K562 (cell line): ENCODE measurements at regions not wholly inside any gene's neighbourhood (a gene's known extent, or its start where the extent isn't known, plus 50 kb on each side); places are given as distances from the start of the nearest gene placed in this dataset.

Experiments
- ATAC-seq: fragments of 200-7000 bp; cut with Tn5 transposase; 3 replicates; pipeline ENCODE4 v1.9.1; 2020; ENCODE audit warnings: moderate library complexity
- BruUV-seq: library from RNA; stranded (reverse); fragments of 400-500 nt; replicated peaks from 2 replicates; lab custom pipeline; 2021; lab: Mats Ljungman, UMichigan
- CTCF ChIA-PET: fragments of 300-600 bp; formaldehyde crosslinking; extraction: SDS; loops from one replicate; lab custom pipeline; 2021; ENCODE audit warnings: low intra/inter-chr PET ratio; lab: Yijun Ruan, JAX
- POLR2A ChIA-PET: fragments of 300-600, 350-650 bp; sonication (Branson Sonifier 250); formaldehyde crosslinking; extraction: SDS; loops from one replicate; lab custom pipeline; 2021; ENCODE audit warnings: antibody characterized with exemption, inconsistent platforms; lab: Yijun Ruan, JAX
- DNase-seq, 4 experiments: peaks; one replicate each; pipeline versions ENCODE4 v3.0.0 to v3.0.0-alpha.2; 2011 to 2018; ENCODE audit warnings: low spot score in 3 of 4, mixed read lengths in 3 of 4; ENCODE audit errors: extremely low read depth in 1 of 4
- FAIRE-seq: peaks from 2 replicates; lab custom pipeline; 2011; peaks lifted over from hg19 to GRCh38; lab: Jason Lieb, UNC
- H2AFZ ChIP-seq: 2 replicates; pipeline ENCODE4 v1.6.0; 2011; ENCODE audit warnings: low read depth, low read length, control low read depth, inconsistent platforms
- H3K27ac ChIP-seq: fragments of 200-600 bp; 3 replicates; pipeline ENCODE4 v1.8.0; 2011; ENCODE audit warnings: low read depth, mild to moderate bottlenecking, control low read depth, inconsistent platforms, low read length, moderate library complexity, mixed read lengths; ENCODE audit errors: extremely low read depth
- H3K27me3 ChIP-seq, 2 experiments: fragments of 300-600 bp in 1 of 2; 2 replicates in 1 of 2; 3 replicates in 1 of 2; pipeline versions ENCODE4 v1.6.0 to v1.8.0; 2011; ENCODE audit warnings: inconsistent platforms in 2 of 2, low read length in 2 of 2, mild to moderate bottlenecking in 1 of 2, mixed read lengths in 1 of 2, moderate library complexity in 1 of 2; ENCODE audit not compliant: control insufficient read depth in 2 of 2, insufficient read depth in 2 of 2
- H3K36me3 ChIP-seq: fragments of 300-600 bp; 3 replicates; pipeline ENCODE4 v1.8.0; 2011; ENCODE audit warnings: mild to moderate bottlenecking, low read length, inconsistent platforms; ENCODE audit not compliant: control insufficient read depth, insufficient read depth
- H3K4me1 ChIP-seq, 2 experiments: fragments of 200-600 bp in 1 of 2; replicated peaks in 1 of 2; 2 replicates in 1 of 2; 3 replicates in 1 of 2; pipeline versions ENCODE4 v1.5.1 to v1.8.0; 2011; ENCODE audit warnings: inconsistent platforms in 2 of 2, low read length in 2 of 2, mild to moderate bottlenecking in 1 of 2, mixed read lengths in 1 of 2, moderate library complexity in 1 of 2; ENCODE audit not compliant: control insufficient read depth in 2 of 2, insufficient read depth in 2 of 2
- H3K4me2 ChIP-seq: 2 replicates; pipeline ENCODE4 v1.6.1; 2011; ENCODE audit warnings: low read length, control low read depth, inconsistent platforms, mixed read lengths; ENCODE audit not compliant: insufficient read depth
- H3K4me3 ChIP-seq: fragments of 200-600 bp; sonication (generic), shearing (Covaris generic); 2 replicates; pipeline ENCODE4 v1.5.1; 2016; ENCODE audit warnings: control low read depth, inconsistent platforms
- H3K79me2 ChIP-seq: fragments of 200-600 bp; 3 replicates; pipeline ENCODE4 v1.8.0; 2011; ENCODE audit warnings: low read length, inconsistent platforms; ENCODE audit not compliant: control insufficient read depth, insufficient read depth
- H3K9ac ChIP-seq, 2 experiments: 2 replicates each; pipeline versions ENCODE4 v1.6.0 to v1.6.1; 2011; ENCODE audit warnings: low read depth in 2 of 2, low read length in 2 of 2, control low read depth in 1 of 2, inconsistent platforms in 1 of 2, mild to moderate bottlenecking in 1 of 2, mixed read lengths in 1 of 2; ENCODE audit not compliant: insufficient read depth in 1 of 2
- H3K9me1 ChIP-seq: one replicate; pipeline ENCODE4 v1.6.0; 2011; ENCODE audit warnings: inconsistent platforms, mild to moderate bottlenecking, low read length, moderate library complexity; ENCODE audit not compliant: control insufficient read depth, insufficient read depth
- H3K9me3 ChIP-seq: replicated peaks from 2 replicates; pipeline ENCODE4 v1.5.1; 2011; ENCODE audit warnings: low read depth, low read length, inconsistent platforms; ENCODE audit not compliant: control insufficient read depth, insufficient read depth
- H4K20me1 ChIP-seq: replicated peaks from 2 replicates; pipeline ENCODE4 v1.6.1; 2011; ENCODE audit warnings: low read length, inconsistent platforms, mixed read lengths; ENCODE audit not compliant: control insufficient read depth, insufficient read depth
- CCNT2 ChIP-seq: IDR thresholded peaks from 2 replicates; pipeline ENCODE4 v1.6.1; 2011; ENCODE audit warnings: borderline replicate concordance, low read depth, mild to moderate bottlenecking, moderate library complexity, mixed read lengths, low read length; ENCODE audit not compliant: insufficient read length; ENCODE audit errors: extremely low read depth
- CREB3 ChIP-seq: fragments of 450-650 bp; conservative IDR thresholded peaks from 2 replicates; pipeline ENCODE4 v1.6.1; 2016; ENCODE audit warnings: missing genetic modification characterization, low read depth, mild to moderate bottlenecking, missing compliant biosample characterization, moderate library complexity
- HLTF ChIP-seq: fragments of 450-650 bp; IDR thresholded peaks from 2 replicates; pipeline ENCODE4 v1.6.1; 2016
- HMG20A ChIP-seq: fragments of 450-650 bp; formaldehyde crosslinking; conservative IDR thresholded peaks from 2 replicates; pipeline ENCODE4 v1.4.0; 2020; ENCODE audit warnings: mild to moderate bottlenecking, mixed read lengths
- HMGXB4 ChIP-seq: sonication (generic); formaldehyde crosslinking; IDR thresholded peaks from 2 replicates; pipeline ENCODE4 v1.8.1; 2023; ENCODE audit warnings: mild to moderate bottlenecking, missing genetic modification reagents
- MAZ ChIP-seq, 2 experiments: fragments of 450-650 bp in 1 of 2; sonication (generic) in 1 of 2; formaldehyde crosslinking; IDR thresholded peaks in 1 of 2; conservative IDR thresholded peaks in 1 of 2; 2 replicates each; pipeline versions ENCODE4 v1.4.0 to v1.5.0; 2020; ENCODE audit warnings: mild to moderate bottlenecking in 1 of 2, missing genetic modification reagents in 1 of 2
- MCM3 ChIP-seq: fragments of 450-650 bp; IDR thresholded peaks from 2 replicates; pipeline ENCODE4 v1.6.1; 2016
- MTA1 ChIP-seq: fragments of 450-650 bp; IDR thresholded peaks from 2 replicates; pipeline ENCODE4 v1.6.1; 2017; ENCODE audit warnings: borderline replicate concordance
- MYC ChIP-seq, 2 experiments: fragments of 250-450 bp in 1 of 2; sonication (Bioruptor Pico) in 1 of 2; IDR thresholded peaks; 2 replicates each; pipeline versions ENCODE4 v1.5.1 to v1.6.1; 2012 to 2021; ENCODE audit warnings: low read depth in 2 of 2, borderline replicate concordance in 1 of 2, improper control_type of control experiment in 1 of 2, low read length in 1 of 2, mild to moderate bottlenecking in 1 of 2, moderate library complexity in 1 of 2
- PHTF2 ChIP-seq: fragments of 250-450 bp; sonication (Bioruptor Pico); IDR thresholded peaks from 2 replicates; pipeline ENCODE4 v1.5.0; 2021; ENCODE audit warnings: mild to moderate bottlenecking
- POLR3G ChIP-seq: IDR thresholded peaks from 2 replicates; pipeline ENCODE4 v1.6.1; 2011; ENCODE audit not compliant: insufficient read length, insufficient replicate concordance; ENCODE audit errors: extremely low read depth
- SNIP1 ChIP-seq: fragments of 450-650 bp; IDR thresholded peaks from 2 replicates; pipeline ENCODE4 v1.7.1; 2017; ENCODE audit warnings: low read depth, mild to moderate bottlenecking
- ZNF217 ChIP-seq: sonication (generic); formaldehyde crosslinking; IDR thresholded peaks from 2 replicates; pipeline ENCODE4 v1.8.0; 2022; ENCODE audit warnings: mild to moderate bottlenecking, missing genetic modification reagents
- ZNF398 ChIP-seq: fragments of 250-450 bp; sonication (Bioruptor Pico); IDR thresholded peaks from 2 replicates; pipeline ENCODE4 v1.8.0; 2021; ENCODE audit warnings: moderate library complexity, mild to moderate bottlenecking, inconsistent platforms
- ZNF695 ChIP-seq: fragments of 450-650 bp; formaldehyde crosslinking; IDR thresholded peaks from 2 replicates; pipeline ENCODE4 v1.4.0; 2020; ENCODE audit warnings: mild to moderate bottlenecking, moderate library complexity
- in situ Hi-C: fragments of 300-500 bp; cut with MboI; formaldehyde crosslinking; loops from 4 replicates; pipeline ENCODE4 v1.15.0; 2018; ENCODE audit warnings: inconsistent platforms, mixed read lengths
- intact Hi-C: fragments of 100-400 bp; cut with micrococcal nuclease; formaldehyde crosslinking; loops from 2 replicates; pipeline ENCODE4 v1.14.2; 2022

- Histone ChIP-seq H3K9me3 (no peaks in the 10 kb centered on the region), H4K20me1 (no peaks in the 10 kb centered on the region), H3K27ac (no peak overlapping the region), H3K27me3 (no peaks in the 10 kb centered on the region), H3K9ac (no peak overlapping the region), H3K4me3 (no peak overlapping the region), H3K9me1 (no peaks in the 10 kb centered on the region), H3K36me3 (no peaks in the 10 kb centered on the region), H3K4me2 (no peak overlapping the region), H2AFZ (no peak overlapping the region), H3K4me1 (no peaks in the 10 kb centered on the region), H3K79me2 (no peaks in the 10 kb centered on the region)
- ChIA-PET CTCF (no interaction called here), POLR2A (interaction anchor here (0.9 kb wide), 1 partner anchor 11 kb away, joined by 3 read pairs; no protein-coding TSS in a partner anchor)
- ATAC-seq (no peak), FAIRE-seq (no peak), DNase-seq (no peak)
- no TSS peak for BruUV-seq
- intact Hi-C loops (no loop called here), in situ Hi-C loops (no loop called here)
- TF ChIP-seq MYC (IDR thresholded peaks at IDR 0.05; ENCODE audit: low read depth, low read length) = no peak
- TF ChIP-seq MYC (CRISPR knock-in tag; IDR thresholded peaks at IDR 0.05; ENCODE audit: borderline replicate concordance, low read depth) = no peak
- no peak for TF ChIP-seq MCM3
- TF ChIP-seq HMG20A (CRISPR knock-in tag) = no peak
- TF ChIP-seq ZNF695 = no peak
- TF ChIP-seq HLTF = no peak
- TF ChIP-seq ZNF398 (CRISPR knock-in tag) = no peak
- TF ChIP-seq SNIP1 = no peak
- no peak for TF ChIP-seq PHTF2 (CRISPR knock-in tag)
- no peak for TF ChIP-seq ZNF217 (CRISPR knock-in tag)
- TF ChIP-seq MAZ (CRISPR knock-in tag; conservative IDR thresholded peaks at IDR 0.05 in 1 of 2, IDR thresholded peaks at IDR 0.05 in 1 of 2) = no peak
- TF ChIP-seq CCNT2 = no peak
- TF ChIP-seq HMGXB4 = no peak
- TF ChIP-seq CREB3 (tag) = no peak
- TF ChIP-seq MTA1 = no peak
- TF ChIP-seq POLR3G = no peak
Observed at GRCh38 chr5:62111428-62111827, 194.6 kb upstream of the KIF2A start.
